ENCODE measurements at regions not wholly inside any gene's neighbourhood (a gene's known extent, or its start where the extent isn't known, plus 50 kb on each side); places are given as distances from the start of the nearest gene placed in this dataset.

GRCh38 chr12:123033392-123034021 lies 53.0 kb downstream of the ARL6IP4 start:
- in situ Hi-C loops (cut with HindIII; ENCODE audit: low pct_ligation_motif_present, low pct_unique_long_range_greater_than_20kb, low sequenced_read_pairs): loop anchor here (25.0 kb wide), 1 partner anchor 204 kb away; the partner anchor contains the start of genes MPHOSPH9 and MTRFR
- DNase-seq: no peak

GRCh38 chr12:123032736-123033391 lies 52.4 kb downstream of the ARL6IP4 start:
- in situ Hi-C loops (cut with HindIII; ENCODE audit: low pct_ligation_motif_present, low pct_unique_long_range_greater_than_20kb, low sequenced_read_pairs): loop anchor here (25.0 kb wide), 1 partner anchor 204 kb away; the partner anchor contains the start of genes MPHOSPH9 and MTRFR

More at GRCh38 chr12:123032736-123033391, 52.4 kb downstream of the ARL6IP4 start:
- no peak for DNase-seq
